Left ventricle myocardium inferior (tissue), 1 donor: ENCODE measurements at regions not wholly inside any gene's neighbourhood (a gene's known extent, or its start where the extent isn't known, plus 50 kb on each side); places are given as distances from the start of the nearest gene placed in this dataset.
"Not testable (repeated sequence)": the region's sequence is repeated elsewhere in the genome, so short reads cannot be mapped to it uniquely, and the experiment has no call there.

ENCODE experiments used
- DNase-seq: peaks from one replicate; pipeline ENCODE4 v3.0.0-alpha.2; 2020
- H3K27ac ChIP-seq: fragments of 200-600 bp; replicated peaks from 2 replicates; pipeline ENCODE4 v1.8.0; 2021
- H3K27me3 ChIP-seq: fragments of 200-600 bp; 2 replicates; pipeline ENCODE4 v1.8.0; 2021; ENCODE audit warnings: low read depth
- H3K36me3 ChIP-seq: fragments of 200-600 bp; 2 replicates; pipeline ENCODE4 v1.8.0; 2021
- H3K4me1 ChIP-seq: fragments of 200-600 bp; 2 replicates; pipeline ENCODE4 v1.8.0; 2021
- H3K4me3 ChIP-seq: fragments of 200-600 bp; 2 replicates; pipeline ENCODE4 v1.8.0; 2021; ENCODE audit warnings: mild to moderate bottlenecking, moderate library complexity
- H3K9me3 ChIP-seq: fragments of 200-600 bp; replicated peaks from 2 replicates; pipeline ENCODE4 v1.8.0; 2021
- intact Hi-C: fragments of 100-400 bp; cut with micrococcal nuclease; formaldehyde crosslinking; loops from one replicate; pipeline ENCODE4 v1.11.0; 2022
- TF ChIP-seq, protein P1 (sequence below): fragments of 200-600 bp; IDR thresholded peaks from 2 replicates; pipeline ENCODE4 v1.8.0; 2021; ENCODE audit warnings: antibody characterized with exemption, mild to moderate bottlenecking, borderline replicate concordance
- donor health status: DM: no; HTN: yes; CAD: no; lungs with severe emphysema.

DNA sequence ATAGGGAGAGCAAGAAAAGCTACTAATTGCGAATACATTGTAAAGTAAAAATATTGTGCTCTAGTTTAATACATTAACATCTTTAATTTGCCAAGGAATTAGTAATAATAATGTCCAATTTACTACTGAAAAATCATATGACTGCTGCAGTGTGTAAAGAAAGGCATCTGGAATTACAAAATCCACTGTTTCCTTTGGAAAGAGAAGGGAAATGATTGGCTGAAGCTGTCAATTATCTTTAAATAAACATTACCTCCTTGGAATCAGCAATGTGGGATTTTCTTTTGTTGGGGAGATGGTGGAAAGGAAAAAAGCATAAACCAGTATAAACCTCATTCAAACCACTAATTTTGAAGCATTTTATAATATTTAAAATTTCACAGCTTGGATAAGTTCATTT lies 276.0 kb downstream of the MAP2K6 start:
- DNase-seq, result no peak
- H3K27ac ChIP-seq, result no peak overlapping the region
- no peaks in the 10 kb centered on the region for H3K36me3 ChIP-seq
- no peak overlapping the region for H3K4me3 ChIP-seq
- TF ChIP-seq, protein P1, sequence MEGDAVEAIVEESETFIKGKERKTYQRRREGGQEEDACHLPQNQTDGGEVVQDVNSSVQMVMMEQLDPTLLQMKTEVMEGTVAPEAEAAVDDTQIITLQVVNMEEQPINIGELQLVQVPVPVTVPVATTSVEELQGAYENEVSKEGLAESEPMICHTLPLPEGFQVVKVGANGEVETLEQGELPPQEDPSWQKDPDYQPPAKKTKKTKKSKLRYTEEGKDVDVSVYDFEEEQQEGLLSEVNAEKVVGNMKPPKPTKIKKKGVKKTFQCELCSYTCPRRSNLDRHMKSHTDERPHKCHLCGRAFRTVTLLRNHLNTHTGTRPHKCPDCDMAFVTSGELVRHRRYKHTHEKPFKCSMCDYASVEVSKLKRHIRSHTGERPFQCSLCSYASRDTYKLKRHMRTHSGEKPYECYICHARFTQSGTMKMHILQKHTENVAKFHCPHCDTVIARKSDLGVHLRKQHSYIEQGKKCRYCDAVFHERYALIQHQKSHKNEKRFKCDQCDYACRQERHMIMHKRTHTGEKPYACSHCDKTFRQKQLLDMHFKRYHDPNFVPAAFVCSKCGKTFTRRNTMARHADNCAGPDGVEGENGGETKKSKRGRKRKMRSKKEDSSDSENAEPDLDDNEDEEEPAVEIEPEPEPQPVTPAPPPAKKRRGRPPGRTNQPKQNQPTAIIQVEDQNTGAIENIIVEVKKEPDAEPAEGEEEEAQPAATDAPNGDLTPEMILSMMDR, result no peak
- no peaks in the 10 kb centered on the region for H3K4me1 ChIP-seq
- H3K9me3 ChIP-seq, result peaks cover 18% of the 10 kb centered on the region
- intact Hi-C loops, result no loop called here
- H3K27me3 ChIP-seq, result no peaks in the 10 kb centered on the region

DNA sequence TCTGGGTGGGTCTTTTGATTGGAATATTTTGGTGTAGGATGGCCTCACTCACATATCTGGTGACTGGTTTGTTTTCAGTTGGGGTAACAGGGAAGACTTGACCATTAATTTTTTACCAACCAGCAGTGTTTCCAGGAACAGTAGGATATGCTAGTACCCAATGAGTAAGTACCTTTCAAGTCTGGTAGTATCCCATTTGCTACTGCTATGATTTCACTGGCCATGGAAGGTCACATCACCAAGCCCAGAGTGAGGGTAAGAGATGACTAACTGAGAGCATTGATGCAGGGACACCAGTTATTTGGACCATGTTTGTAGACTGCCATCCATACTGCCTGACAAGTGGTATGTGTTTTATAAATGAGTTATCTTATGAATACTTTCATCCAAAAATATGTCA lies 277.7 kb downstream of the MAP2K6 start:
- Histone ChIP-seq H3K27ac (no peak overlapping the region), H3K4me3 (no peak overlapping the region), H3K36me3 (no peaks in the 10 kb centered on the region), H3K9me3 (peaks cover 12% of the 10 kb centered on the region), H3K27me3 (no peaks in the 10 kb centered on the region), H3K4me1 (peaks cover 10% of the 10 kb centered on the region)
- no peak for DNase-seq
- intact Hi-C loops, result no loop called here
- TF ChIP-seq, protein P1, result no peak

DNA sequence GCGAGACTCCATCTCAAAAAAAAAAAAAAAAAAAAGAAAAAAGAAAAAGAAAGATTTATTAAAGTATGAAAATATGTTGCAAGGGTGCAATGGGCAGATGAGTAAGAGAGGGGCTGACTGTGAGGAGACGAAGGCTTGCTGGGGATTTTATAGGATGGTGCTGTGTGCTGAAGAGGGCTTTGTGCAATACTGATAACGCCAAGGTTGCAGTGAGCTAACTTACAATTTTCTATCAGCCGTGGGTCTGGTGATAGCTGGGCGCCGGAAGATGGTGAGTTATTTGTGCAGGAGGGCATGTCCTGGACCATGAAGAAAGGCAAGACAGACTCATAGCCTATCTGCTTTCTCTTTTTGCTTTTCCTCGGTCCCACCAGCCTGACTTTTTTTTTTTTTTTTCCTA lies 281.1 kb downstream of the MAP2K6 start:
- intact Hi-C loops, result no loop called here
- DNase-seq, result no peak
- Histone ChIP-seq H3K27me3 (no peaks in the 10 kb centered on the region), H3K27ac (no peak overlapping the region), H3K36me3 (no peaks in the 10 kb centered on the region), H3K4me3 (no peak overlapping the region), H3K9me3 (peaks cover 16% of the 10 kb centered on the region), H3K4me1 (peaks cover 10% of the 10 kb centered on the region)
- TF ChIP-seq, protein P1, result no peak

DNA sequence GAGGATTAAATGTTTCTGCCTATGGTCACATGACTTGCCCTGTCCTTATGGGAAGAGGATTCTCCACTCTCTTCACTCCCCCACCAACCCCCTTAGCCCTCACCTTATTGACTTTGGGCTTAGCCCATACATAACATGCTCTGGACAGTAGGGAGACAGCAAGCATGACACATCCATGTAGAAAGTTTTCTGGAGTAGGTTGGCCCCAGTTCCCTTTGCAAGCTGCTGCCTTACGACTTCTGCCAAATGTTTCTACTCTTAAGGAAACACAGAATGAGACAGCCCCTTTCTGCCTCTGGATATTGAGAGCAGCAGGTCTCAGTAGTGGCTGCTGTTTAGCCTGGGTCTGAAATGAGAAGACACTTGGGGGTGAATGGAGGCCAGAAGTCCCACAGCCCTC lies 282.2 kb downstream of the MAP2K6 start:
- intact Hi-C loops, result no loop called here
- no peaks in the 10 kb centered on the region for H3K27me3 ChIP-seq
- H3K4me1 ChIP-seq, result peaks cover 10% of the 10 kb centered on the region
- H3K9me3 ChIP-seq, result peaks cover 16% of the 10 kb centered on the region
- DNase-seq, result peak; percentile 15
- no peak overlapping the region for H3K4me3 ChIP-seq
- TF ChIP-seq, protein P1, result no peak
- H3K36me3 ChIP-seq, result no peaks in the 10 kb centered on the region
- H3K27ac ChIP-seq, result no peak overlapping the region

DNA sequence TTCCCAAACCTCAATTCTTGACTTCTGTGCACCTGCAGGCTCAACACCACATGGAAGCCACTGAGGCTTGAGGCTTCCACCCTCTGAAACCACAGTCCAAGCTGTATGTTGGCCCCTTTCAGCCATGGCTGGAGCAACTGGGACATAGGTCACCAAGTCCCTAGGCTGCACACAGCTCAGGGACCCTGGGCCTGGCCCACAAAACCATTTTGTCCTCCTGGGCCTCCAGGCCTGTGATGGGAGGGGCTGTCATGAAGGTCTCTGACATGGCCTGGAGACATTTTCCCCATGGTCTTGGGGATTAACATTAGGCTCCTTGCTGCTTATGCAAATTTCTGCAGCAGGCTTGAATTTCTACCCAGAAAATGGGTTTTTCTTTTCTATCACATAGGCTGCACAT lies 283.9 kb downstream of the MAP2K6 start:
- H3K27ac ChIP-seq, DNase-seq, H3K27me3 ChIP-seq, H3K4me3 ChIP-seq, intact Hi-C loops, H3K36me3 ChIP-seq: not testable (repeated sequence)
- Histone ChIP-seq H3K4me1 (peaks cover 10% of the 10 kb centered on the region), H3K9me3 (peaks cover 16% of the 10 kb centered on the region)

DNA sequence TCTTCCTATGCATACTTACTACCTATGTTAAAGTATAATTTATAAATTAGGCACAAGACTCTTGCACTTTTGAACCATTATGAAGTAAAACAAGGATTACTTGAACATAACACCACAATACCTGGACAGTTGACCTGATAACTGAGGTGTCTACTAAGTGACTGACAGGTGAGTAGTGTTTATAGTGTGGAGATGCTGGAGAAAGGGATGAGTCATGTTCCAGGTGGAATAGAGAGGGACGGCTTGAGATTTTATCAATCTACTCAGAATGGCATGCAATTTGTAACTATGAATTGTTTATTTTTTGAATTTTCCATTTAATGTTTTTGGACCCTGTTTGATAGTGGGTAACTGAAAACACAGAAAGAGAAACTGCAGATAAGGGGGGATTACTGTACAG lies 287.6 kb downstream of the MAP2K6 start:
- no peak for DNase-seq
- TF ChIP-seq, protein P1, result no peak
- Histone ChIP-seq H3K4me3 (no peak overlapping the region), H3K27ac (no peak overlapping the region), H3K36me3 (no peaks in the 10 kb centered on the region), H3K27me3 (no peaks in the 10 kb centered on the region), H3K4me1 (peaks cover 2% of the 10 kb centered on the region), H3K9me3 (peaks cover 16% of the 10 kb centered on the region)
- intact Hi-C loops, result no loop called here
